Body of pancreas (tissue), 4 donors: ENCODE measurements at regions not wholly inside any gene's neighbourhood (a gene's known extent, or its start where the extent isn't known, plus 50 kb on each side); places are given as distances from the start of the nearest gene placed in this dataset.
A peak's percentile ranks its signal among the peaks of the same experiment; 100 is the strongest.

ENCODE experiments used
- ATAC-seq: fragments of 150-250 bp; one replicate; pipeline ENCODE4 v1.9.1; 2016
- DNase-seq, 4 donors: peaks; one replicate each; pipeline ENCODE4 v3.0.0-alpha.2; 2019
- H3K27ac ChIP-seq, 4 donors: fragments of 200-600 bp; sonication (generic); 1 replicate in 3 of 4; 2 replicates in 1 of 4; pipeline versions ENCODE4 v1.5.1 to v1.6.1; 2016 to 2019; ENCODE audit warnings: mild to moderate bottlenecking in 1 of 4, mixed read lengths in 1 of 4, moderate library complexity in 1 of 4
- H3K27me3 ChIP-seq, 2 donors: fragments of 200-600 bp; sonication (generic); one replicate each; pipeline ENCODE4 v1.6.0; 2016; ENCODE audit warnings: mild to moderate bottlenecking in 1 of 2
- H3K36me3 ChIP-seq, 2 donors: fragments of 200-600 bp; sonication (generic); replicated peaks in 1 of 2; 2 replicates each; pipeline ENCODE4 v1.5.1; 2016; ENCODE audit warnings: low read depth in 2 of 2; ENCODE audit not compliant: insufficient read depth in 1 of 2
- H3K4me1 ChIP-seq: fragments of 200-600 bp; sonication (generic); one replicate; pipeline ENCODE4 v1.6.0; 2016
- H3K4me3 ChIP-seq, 2 donors: fragments of 200-600 bp; sonication (generic); 1 replicate in 1 of 2; 2 replicates in 1 of 2; pipeline ENCODE4 v1.5.1; 2016 to 2019
- H3K9me3 ChIP-seq, 3 donors: fragments of 200-600 bp; sonication (generic); 1 replicate in 2 of 3; 2 replicates in 1 of 3; pipeline ENCODE4 v1.5.1; 2016
- CTCF ChIP-seq, 7 experiments: fragments of 450-650 bp in 4 of 7; fragments of 200-600 bp in 3 of 7; sonication (generic) in 3 of 7; IDR thresholded peaks; one replicate each; pipeline ENCODE4 v1.5.1; 2016 to 2019; ENCODE audit warnings: antibody characterized with exemption in 7 of 7
- POLR2A ChIP-seq, 3 donors: fragments of 450-650 bp; IDR thresholded peaks; one replicate each; pipeline ENCODE4 v1.6.1; 2016; ENCODE audit warnings: antibody characterized with exemption in 3 of 3, mild to moderate bottlenecking in 2 of 3
- WGBS, 2 donors: methylation state at CpG; one replicate each; pipeline ENCODE4 v1.1.5; 2017; 5-methylcytosine and 5-hydroxymethylcytosine counted together
- intact Hi-C: fragments of 100-400 bp; cut with DNase I; formaldehyde crosslinking; loops from one replicate; pipeline ENCODE4 v1.15.1; 2023

GRCh38 chr1:234928642-234929041 lies 200.0 kb downstream of the TOMM20 start:
- TF ChIP-seq POLR2A (IDR thresholded peaks at IDR 0.05) (no peak), CTCF (IDR thresholded peaks at IDR 0.05) (no peak)
- Histone ChIP-seq H3K9me3 (no peaks in the 10 kb centered on the region), H3K4me3 (no peak overlapping the region), H3K27ac (no peak overlapping the region), H3K4me1 (peaks cover 20% of the 10 kb centered on the region), H3K36me3 (no peaks in the 10 kb centered on the region), H3K27me3 (no peaks in the 10 kb centered on the region)
- WGBS, 2 donors, result 84% methylated on average over 5 of the region's 5 CpGs
- intact Hi-C loops, result no loop called here
- ATAC-seq (no peak), DNase-seq (peak in 1 of 4 donors; percentile 4)

DNA sequence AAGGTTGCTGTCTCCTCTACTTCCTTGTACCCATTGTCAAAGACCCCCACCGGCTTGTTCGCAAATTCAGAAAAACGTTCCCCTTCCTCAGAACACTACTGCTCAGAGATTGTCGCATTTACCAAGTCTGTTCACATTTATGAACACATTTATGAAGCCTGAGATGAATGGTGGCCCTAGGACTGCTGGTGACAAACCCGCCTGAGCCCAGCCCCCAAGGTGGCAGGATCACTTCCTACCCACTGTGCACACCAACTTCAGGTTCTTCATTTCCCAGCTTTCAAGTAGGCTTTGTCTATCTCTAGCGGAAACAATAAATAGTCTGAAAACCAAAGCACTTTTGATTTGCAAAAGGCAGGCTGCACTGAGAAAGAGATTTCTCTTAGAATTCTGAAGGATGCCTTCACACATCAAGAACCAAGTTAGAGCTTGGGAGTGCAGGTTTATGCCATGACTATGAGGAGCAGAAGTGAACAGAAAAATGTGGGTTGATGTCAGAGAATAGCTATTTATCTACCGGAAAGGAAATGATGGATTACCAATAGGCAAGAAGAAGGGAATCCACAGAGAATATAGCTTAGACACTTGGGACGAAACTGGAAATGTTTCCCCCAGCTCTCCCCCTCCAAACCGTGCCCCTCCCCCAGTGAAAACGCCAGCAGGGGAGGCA lies 200.5 kb downstream of the TOMM20 start:
- ATAC-seq (no peak), DNase-seq (no peak)
- Histone ChIP-seq H3K4me1 (peaks cover 20% of the 10 kb centered on the region), H3K36me3 (no peaks in the 10 kb centered on the region), H3K4me3 (no peak overlapping the region), H3K9me3 (no peaks in the 10 kb centered on the region), H3K27ac (no peak overlapping the region), H3K27me3 (no peaks in the 10 kb centered on the region)
- intact Hi-C loops, result no loop called here
- TF ChIP-seq CTCF (IDR thresholded peaks at IDR 0.05) (no peak), POLR2A (IDR thresholded peaks at IDR 0.05) (no peak)
- WGBS, 2 donors, result 79% methylated on average over 10 of the region's 10 CpGs

GRCh38 chr1:234927312-234927970 lies 201.2 kb downstream of the TOMM20 start:
- TF ChIP-seq CTCF (IDR thresholded peaks at IDR 0.05) (no peak), POLR2A (IDR thresholded peaks at IDR 0.05) (no peak)
- H3K27ac ChIP-seq, result no peak overlapping the region
- intact Hi-C loops, result no loop called here
- ATAC-seq (no peak), DNase-seq (peak in 2 of 4 donors; percentile 10 to 11)
- 94% methylated on average over 10 of the region's 10 CpGs for WGBS, 2 donors
- H3K4me3 ChIP-seq, result no peak overlapping the region
- peaks cover 20% of the 10 kb centered on the region for H3K4me1 ChIP-seq
- no peaks in the 10 kb centered on the region for H3K9me3 ChIP-seq
- no peaks in the 10 kb centered on the region for H3K36me3 ChIP-seq
- H3K27me3 ChIP-seq, result no peaks in the 10 kb centered on the region

DNA sequence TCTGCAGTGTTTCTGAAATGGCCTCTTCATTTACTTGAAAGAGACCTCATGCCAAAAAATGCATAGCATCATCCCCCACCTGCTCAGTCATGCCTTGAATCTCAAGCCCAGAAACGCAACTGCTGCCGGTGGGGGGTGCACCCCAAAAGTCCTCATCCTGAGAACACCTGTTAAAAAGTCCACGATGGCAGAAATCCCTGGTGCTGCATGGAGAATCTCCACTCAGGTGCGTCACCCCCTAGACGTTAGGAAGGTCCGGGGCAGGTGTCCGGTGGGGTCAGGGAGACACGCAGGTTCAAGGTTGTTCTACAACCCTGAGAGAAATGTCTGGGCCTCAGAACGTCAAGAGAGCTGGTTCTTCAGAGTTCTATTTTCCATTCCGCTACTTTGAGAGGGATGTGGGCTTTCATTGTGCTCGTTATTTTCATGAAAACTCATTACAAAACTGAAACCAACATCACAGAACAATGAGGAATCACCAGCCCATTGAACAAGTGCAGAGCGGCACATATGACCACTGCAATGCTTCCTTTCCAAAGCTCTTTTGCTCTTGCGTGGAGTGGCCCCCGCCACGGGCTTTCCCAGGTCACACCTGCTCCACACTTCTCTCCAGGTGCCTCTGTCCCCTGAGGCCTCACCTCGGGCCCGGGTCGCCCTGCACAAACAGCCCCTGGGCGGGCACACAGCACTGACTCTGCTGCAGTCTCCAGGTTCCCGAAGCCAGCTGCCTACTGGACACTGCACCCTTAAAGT lies 201.9 kb downstream of the TOMM20 start:
- peak overlapping the region; percentile 19 to 60 (median 46) for H3K27ac ChIP-seq
- peak in 1 of 4 donors; percentile 6 for DNase-seq
- no peak overlapping the region for H3K4me3 ChIP-seq

More for the DNA sequence above, 201.9 kb downstream of the TOMM20 start:
- Histone ChIP-seq H3K27me3 (no peaks in the 10 kb centered on the region), H3K9me3 (no peaks in the 10 kb centered on the region), H3K4me1 (peaks cover 23% of the 10 kb centered on the region), H3K36me3 (no peaks in the 10 kb centered on the region)
- TF ChIP-seq POLR2A (IDR thresholded peaks at IDR 0.05), result no peak
- no peak for TF ChIP-seq CTCF (IDR thresholded peaks at IDR 0.05)
- 63 to 75% methylated on average over 16 to 20 of the region's 20 CpGs for WGBS, 2 donors
- ATAC-seq, result no peak
- intact Hi-C loops, result no loop called here
